AG04450 (cell line): ENCODE measurements at regions not wholly inside any gene's neighbourhood (a gene's known extent, or its start where the extent isn't known, plus 50 kb on each side); places are given as distances from the start of the nearest gene placed in this dataset.

Experiments used
- CTCF ChIA-PET: fragments of 300-600, 350-600 bp; formaldehyde crosslinking; extraction: SDS; loops from one replicate; lab custom pipeline; 2022; ENCODE audit warnings: antibody characterized with exemption, inconsistent platforms; lab: Charles Lee
- POLR2A ChIA-PET: fragments of 350-600 bp; formaldehyde crosslinking; extraction: SDS; loops from one replicate; lab custom pipeline; 2021; ENCODE audit warnings: antibody characterized with exemption, inconsistent platforms; lab: Yijun Ruan, JAX
- DNase-seq: peaks from one replicate; pipeline ENCODE4 v3.0.0-alpha.2; 2011; ENCODE audit warnings: low read depth, low spot score
- H3K27ac ChIP-seq: one replicate; pipeline ENCODE4 v1.5.1; 2012; ENCODE audit warnings: low read depth, low read length, control low read depth
- H3K27me3 ChIP-seq: one replicate; pipeline ENCODE4 v1.6.0; 2012; ENCODE audit warnings: low read length; ENCODE audit not compliant: control insufficient read depth, insufficient read depth
- H3K4me3 ChIP-seq: 2 replicates; pipeline ENCODE4 v1.5.1; 2011; ENCODE audit warnings: mild to moderate bottlenecking, low read depth, low read length, control low read depth
- H3K9me3 ChIP-seq: 2 replicates; pipeline ENCODE4 v1.5.1; 2012; ENCODE audit warnings: low read length; ENCODE audit not compliant: control insufficient read depth, insufficient read depth
- CTCF ChIP-seq: IDR thresholded peaks from 2 replicates; pipeline ENCODE4 v1.5.1; 2011; ENCODE audit warnings: low read depth, low read length, control low read depth, inconsistent platforms

GRCh38 chr1:147089457-147089856 is 82.8 kb downstream of the PRKAB2 start:
- ChIA-PET POLR2A (no interaction called here), CTCF (no interaction called here)
- no peak overlapping the region for H3K27ac ChIP-seq
- no peak for DNase-seq
- peaks cover 9% of the 10 kb centered on the region for H3K27me3 ChIP-seq
- no peak overlapping the region for H3K4me3 ChIP-seq
- no peaks in the 10 kb centered on the region; the same call in 1 of the 2 replicates for H3K9me3 ChIP-seq
- no peak for TF ChIP-seq CTCF

DNA sequence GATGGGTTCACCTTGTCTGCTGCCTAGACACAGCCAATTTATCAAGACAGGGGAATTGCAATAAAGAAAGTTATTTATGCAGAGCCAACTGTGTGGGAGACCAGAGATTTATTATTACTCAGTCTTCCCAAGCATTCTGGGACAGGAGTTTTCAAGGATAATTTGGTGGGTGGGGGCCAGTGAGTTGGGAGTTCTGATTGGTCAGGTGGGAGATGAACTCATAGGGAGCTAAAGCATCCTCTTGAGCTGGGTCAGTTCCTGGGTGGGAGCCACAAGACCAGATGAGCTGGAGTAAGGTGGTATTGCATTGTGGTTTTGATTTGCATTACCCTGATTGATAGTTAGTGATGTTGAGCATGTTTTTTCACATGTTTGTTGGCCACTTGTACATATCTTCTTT is 86.1 kb downstream of the PRKAB2 start:
- TF ChIP-seq CTCF, result no peak
- Histone ChIP-seq H3K27me3 (peaks cover 31% of the 10 kb centered on the region), H3K9me3 (no peaks in the 10 kb centered on the region; the same call in 1 of the 2 replicates), H3K27ac (no peak overlapping the region), H3K4me3 (no peak overlapping the region)
- DNase-seq, result no peak
- ChIA-PET POLR2A (no interaction called here), CTCF (no interaction called here)

GRCh38 chr1:147084273-147085096 is 87.8 kb downstream of the PRKAB2 start:
- peaks cover 47% of the 10 kb centered on the region for H3K27me3 ChIP-seq
- ChIA-PET POLR2A (interaction anchor here (0.9 to 1.2 kb wide), 3 partner anchors 83 to 159 kb away, joined by 4 to 10 read pairs (median 7); no protein-coding TSS in a partner anchor), CTCF (interaction anchor here (1.9 kb wide), 1 partner anchor 158 kb away, joined by 6 read pairs; the partner anchor contains the start of gene CHD1L)
- peak; percentile 46 for DNase-seq
- no peak for TF ChIP-seq CTCF
- H3K27ac ChIP-seq, result no peak overlapping the region
- H3K9me3 ChIP-seq, result peaks cover 8% of the 10 kb centered on the region; the same call in 1 of the 2 replicates
- peak overlapping the region; percentile 66 for H3K4me3 ChIP-seq

DNA sequence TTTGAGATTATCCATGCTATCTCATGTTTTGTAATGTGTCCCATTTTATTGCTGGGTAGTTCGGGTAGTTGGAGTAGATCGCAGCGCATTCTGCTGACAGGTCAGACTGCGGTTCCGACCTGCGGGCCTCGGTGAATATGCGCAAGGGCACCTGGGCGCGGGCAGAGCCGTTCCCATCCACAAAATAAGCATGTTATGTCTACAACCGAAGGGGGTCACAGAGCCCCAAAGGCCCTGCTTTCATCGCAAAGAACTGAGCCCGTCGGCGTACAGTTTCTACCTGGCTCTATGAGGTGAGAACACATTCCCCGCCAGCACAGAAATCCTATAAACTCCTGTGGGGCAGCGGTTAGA is 88.4 kb downstream of the PRKAB2 start:
- Histone ChIP-seq H3K27me3 (peaks cover 53% of the 10 kb centered on the region), H3K9me3 (peaks cover 13% of the 10 kb centered on the region; the same call in 1 of the 2 replicates), H3K27ac (no peak overlapping the region), H3K4me3 (peak overlapping the region; percentile 66)
- no peak for TF ChIP-seq CTCF
- ChIA-PET CTCF (interaction anchor here (1.9 kb wide), 1 partner anchor 158 kb away, joined by 6 read pairs; the partner anchor contains the start of gene CHD1L), POLR2A (interaction anchor here (0.9 to 1.2 kb wide), 3 partner anchors 84 to 159 kb away, joined by 4 to 10 read pairs (median 7); no protein-coding TSS in a partner anchor)
- no peak for DNase-seq
